HepG2 (cell line): ENCODE measurements at regions not wholly inside any gene's neighbourhood (a gene's known extent, or its start where the extent isn't known, plus 50 kb on each side); places are given as distances from the start of the nearest gene placed in this dataset.

Experiments
- ATAC-seq: fragments of 200-7000 bp; cut with Tn5 transposase; 3 replicates; pipeline ENCODE4 v1.9.1; 2020; ENCODE audit warnings: mild to moderate bottlenecking, moderate library complexity
- BruUV-seq: library from RNA; stranded (reverse); fragments of 400-500 nt; replicated peaks from 2 replicates; lab custom pipeline; 2021; lab: Mats Ljungman, UMichigan
- CTCF ChIA-PET: fragments of 300-600 bp; formaldehyde crosslinking; extraction: SDS; loops from one replicate; lab custom pipeline; 2021; ENCODE audit warnings: low total read pairs, inconsistent platforms, low intra/inter-chr PET ratio; lab: Yijun Ruan, JAX
- POLR2A ChIA-PET: fragments of 350-600 bp; sonication (Branson Sonifier 250); formaldehyde crosslinking; loops from one replicate; lab custom pipeline; 2020; ENCODE audit warnings: antibody characterized with exemption, inconsistent platforms; lab: Yijun Ruan, JAX
- DNase-seq: peaks from one replicate; pipeline ENCODE4 v3.0.0-alpha.2; 2015; ENCODE audit warnings: low spot score
- FAIRE-seq: peaks from 3 replicates; lab custom pipeline; 2011; peaks lifted over from hg19 to GRCh38; lab: Jason Lieb, UNC
- H2AFZ ChIP-seq: one replicate; pipeline ENCODE4 v1.6.1; 2011; ENCODE audit warnings: low read length, inconsistent platforms
- H3K27ac ChIP-seq: fragments of 300-600 bp; 3 replicates; pipeline ENCODE4 v1.8.0; 2011; ENCODE audit warnings: mixed run types, mild to moderate bottlenecking, mixed read lengths, low read length, inconsistent platforms; ENCODE audit not compliant: insufficient read depth; ENCODE audit errors: extremely low read length
- H3K27me3 ChIP-seq, 2 experiments: fragments of 200-600 bp in 1 of 2; 2 replicates in 1 of 2; 3 replicates in 1 of 2; pipeline versions ENCODE4 v1.6.0 to v1.8.0; 2011; ENCODE audit warnings: low read length in 2 of 2, mild to moderate bottlenecking in 2 of 2, moderate library complexity in 2 of 2, inconsistent platforms in 1 of 2; ENCODE audit not compliant: insufficient read depth in 2 of 2, control insufficient read depth in 1 of 2
- H3K36me3 ChIP-seq, 2 experiments: fragments of 200-600 bp in 1 of 2; replicated peaks in 1 of 2; 2 replicates in 1 of 2; 3 replicates in 1 of 2; pipeline versions ENCODE4 v1.5.1 to v1.8.0; 2011; ENCODE audit warnings: low read length in 2 of 2, inconsistent platforms in 1 of 2; ENCODE audit not compliant: insufficient read depth in 2 of 2, control insufficient read depth in 1 of 2
- H3K4me1 ChIP-seq: 2 replicates; pipeline ENCODE4 v1.5.1; 2012; ENCODE audit warnings: low read length, inconsistent platforms; ENCODE audit not compliant: insufficient read depth
- H3K4me2 ChIP-seq: 2 replicates; pipeline ENCODE4 v1.6.0; 2011; ENCODE audit warnings: low read depth, low read length, inconsistent platforms
- H3K4me3 ChIP-seq, 3 experiments: fragments of 200-600 bp in 1 of 3; sonication (generic), shearing (Covaris generic) in 1 of 3; replicated peaks in 1 of 3; 2 replicates each; pipeline ENCODE4 v1.5.1; 2011 to 2016; ENCODE audit warnings: low read length in 3 of 3, inconsistent platforms in 2 of 3, low read depth in 2 of 3, mild to moderate bottlenecking in 2 of 3, control low read depth in 1 of 3, mixed read lengths in 1 of 3; ENCODE audit not compliant: insufficient read depth in 1 of 3
- H3K79me2 ChIP-seq: one replicate; pipeline ENCODE4 v1.6.1; 2011; ENCODE audit warnings: low read length, inconsistent platforms; ENCODE audit not compliant: insufficient read depth
- H3K9ac ChIP-seq: 2 replicates; pipeline ENCODE4 v1.6.0; 2011; ENCODE audit warnings: mild to moderate bottlenecking, low read depth, low read length, inconsistent platforms; ENCODE audit not compliant: insufficient read depth
- H3K9me3 ChIP-seq: 2 replicates; pipeline ENCODE4 v1.5.1; 2012; ENCODE audit warnings: mild to moderate bottlenecking, low read length
- H4K20me1 ChIP-seq: 2 replicates; pipeline ENCODE4 v1.6.0; 2011; ENCODE audit warnings: inconsistent platforms, mild to moderate bottlenecking, low read length, moderate library complexity; ENCODE audit not compliant: insufficient read depth
- FOSL2 ChIP-seq: sonication (generic); formaldehyde crosslinking; IDR thresholded peaks from 2 replicates; pipeline ENCODE4 v1.4.0; 2020; ENCODE audit warnings: missing genetic modification reagents
- FOXA3 ChIP-seq: IDR thresholded peaks from 2 replicates; pipeline ENCODE4 v1.6.1; 2016; ENCODE audit warnings: missing genetic modification reagents, missing compliant biosample characterization
- POGZ ChIP-seq: sonication (generic); formaldehyde crosslinking; IDR thresholded peaks from 2 replicates; pipeline ENCODE4 v1.4.0; 2020; ENCODE audit warnings: mild to moderate bottlenecking, missing genetic modification reagents
- ZFP41 ChIP-seq: sonication (generic); formaldehyde crosslinking; IDR thresholded peaks from 2 replicates; pipeline ENCODE4 v1.4.0; 2020; ENCODE audit warnings: mild to moderate bottlenecking, missing genetic modification reagents, borderline replicate concordance
- ZNF121 ChIP-seq: sonication (generic); formaldehyde crosslinking; IDR thresholded peaks from 2 replicates; pipeline ENCODE4 v1.5.0; 2020; ENCODE audit warnings: mild to moderate bottlenecking, missing genetic modification reagents
- ZNF263 ChIP-seq: sonication (generic); formaldehyde crosslinking; IDR thresholded peaks from 2 replicates; pipeline ENCODE4 v1.4.0; 2020; ENCODE audit warnings: missing genetic modification reagents
- ZNF335 ChIP-seq: sonication (generic); formaldehyde crosslinking; IDR thresholded peaks from 2 replicates; pipeline ENCODE4 v1.4.0; 2020; ENCODE audit warnings: missing genetic modification reagents
- WGBS: methylation state at CpG from one replicate; pipeline ENCODE4 v1.1.6; 2017; ENCODE audit warnings: low lambda C conversion rate; 5-methylcytosine and 5-hydroxymethylcytosine counted together
- in situ Hi-C: cut with HindIII; loops from 2 replicates; pipeline ENCODE4 v1.10.0; 2017; ENCODE audit warnings: low pct_unique_long_range_greater_than_20kb; ENCODE audit not compliant: extremely low pct_ligation_motif_present
- intact Hi-C: fragments of 100-400 bp; cut with micrococcal nuclease; formaldehyde crosslinking; loops from one replicate; pipeline ENCODE4 v1.10.0; 2022; ENCODE audit not compliant: unreplicated experiment
- TF ChIP-seq, protein P1 (sequence below): sonication (generic); formaldehyde crosslinking; IDR thresholded peaks from 2 replicates; pipeline ENCODE4 v1.4.0; 2020; ENCODE audit warnings: missing genetic modification reagents
- TF ChIP-seq, protein P2 (sequence below): IDR thresholded peaks from 2 replicates; pipeline ENCODE4 v1.6.1; 2012; ENCODE audit warnings: inconsistent platforms
- TF ChIP-seq, protein P3 (sequence below): sonication (generic); formaldehyde crosslinking; IDR thresholded peaks from 2 replicates; pipeline ENCODE4 v1.4.0; 2020; ENCODE audit warnings: missing genetic modification reagents, borderline replicate concordance
- TF ChIP-seq, protein P4 (sequence below): sonication (generic); formaldehyde crosslinking; IDR thresholded peaks from 2 replicates; pipeline ENCODE4 v1.5.0; 2020; ENCODE audit warnings: mild to moderate bottlenecking, missing genetic modification reagents, borderline replicate concordance

GRCh38 chr7:3172768-3173280 lies 128.2 kb upstream of the SDK1 start (continued):
- TF ChIP-seq, protein P1, sequence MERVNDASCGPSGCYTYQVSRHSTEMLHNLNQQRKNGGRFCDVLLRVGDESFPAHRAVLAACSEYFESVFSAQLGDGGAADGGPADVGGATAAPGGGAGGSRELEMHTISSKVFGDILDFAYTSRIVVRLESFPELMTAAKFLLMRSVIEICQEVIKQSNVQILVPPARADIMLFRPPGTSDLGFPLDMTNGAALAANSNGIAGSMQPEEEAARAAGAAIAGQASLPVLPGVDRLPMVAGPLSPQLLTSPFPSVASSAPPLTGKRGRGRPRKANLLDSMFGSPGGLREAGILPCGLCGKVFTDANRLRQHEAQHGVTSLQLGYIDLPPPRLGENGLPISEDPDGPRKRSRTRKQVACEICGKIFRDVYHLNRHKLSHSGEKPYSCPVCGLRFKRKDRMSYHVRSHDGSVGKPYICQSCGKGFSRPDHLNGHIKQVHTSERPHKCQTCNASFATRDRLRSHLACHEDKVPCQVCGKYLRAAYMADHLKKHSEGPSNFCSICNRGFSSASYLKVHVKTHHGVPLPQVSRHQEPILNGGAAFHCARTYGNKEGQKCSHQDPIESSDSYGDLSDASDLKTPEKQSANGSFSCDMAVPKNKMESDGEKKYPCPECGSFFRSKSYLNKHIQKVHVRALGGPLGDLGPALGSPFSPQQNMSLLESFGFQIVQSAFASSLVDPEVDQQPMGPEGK (CRISPR knock-in tag), result 0 out of 2 replicates have a peak, but pooled peaks have one; percentile 9
- TF ChIP-seq FOSL2 (CRISPR knock-in tag) (peak; percentile 23; the same call in 1 of the 2 replicates), FOXA3 (CRISPR knock-in tag) (peak; percentile 61)

DNA sequence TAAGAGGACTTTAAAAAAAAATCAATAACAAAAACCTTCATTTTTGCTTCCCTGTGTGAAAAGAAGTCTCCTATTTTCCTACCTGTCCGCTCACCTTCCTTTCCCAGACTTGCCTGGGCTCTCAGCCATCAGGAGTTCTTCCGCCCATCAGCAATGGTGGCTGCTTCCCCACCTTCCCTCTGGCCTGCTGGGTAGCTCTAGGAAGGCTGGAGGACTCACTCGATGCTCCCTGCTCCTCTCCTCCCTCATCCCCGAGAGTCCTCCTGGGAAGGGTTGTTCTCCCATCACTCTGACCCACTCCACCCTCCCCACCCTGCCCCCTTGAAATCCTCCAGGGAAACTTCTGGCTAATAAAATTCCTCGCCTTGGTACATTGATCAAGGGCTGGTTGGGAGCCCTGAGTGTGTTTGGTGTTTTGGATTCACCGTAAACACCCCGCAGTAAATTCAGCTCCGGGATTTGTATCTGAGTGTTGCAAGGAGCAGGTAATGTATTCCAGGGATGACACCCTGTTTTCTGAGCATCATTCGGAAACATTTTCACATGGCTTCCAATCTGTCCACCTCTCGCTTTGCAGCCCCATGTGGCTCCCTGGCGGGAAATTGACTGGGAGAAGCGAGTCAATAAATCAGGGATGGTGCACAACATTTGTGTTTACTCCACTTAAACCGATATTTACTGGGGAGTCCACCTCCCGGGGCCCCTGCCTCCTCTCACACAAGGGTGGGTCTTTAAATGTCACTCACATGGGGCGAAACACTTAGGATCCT lies 126.4 kb upstream of the SDK1 start:
- H3K27me3 ChIP-seq, result no peaks in the 10 kb centered on the region
- in situ Hi-C loops (no loop called here), intact Hi-C loops (no loop called here)
- no peak overlapping the region for H3K27ac ChIP-seq
- H3K4me1 ChIP-seq, result peaks cover 41% of the 10 kb centered on the region
- no peaks in the 10 kb centered on the region for H3K9me3 ChIP-seq
- H3K4me2 ChIP-seq, result no peak overlapping the region
- ATAC-seq (no peak), DNase-seq (no peak), FAIRE-seq (no peak)
- no peaks in the 10 kb centered on the region for H4K20me1 ChIP-seq
- POLR2A ChIA-PET, result no interaction called here
- CTCF ChIA-PET, result no interaction called here
- WGBS, result 81% methylated on average over 15 of the region's 15 CpGs
- H2AFZ ChIP-seq, result no peak overlapping the region
- no peak overlapping the region for H3K9ac ChIP-seq
- no peak overlapping the region for H3K4me3 ChIP-seq
- H3K36me3 ChIP-seq, result no peaks in the 10 kb centered on the region
- H3K79me2 ChIP-seq, result no peaks in the 10 kb centered on the region
- no TSS peak for BruUV-seq
- TF ChIP-seq ZFP41 (CRISPR knock-in tag), result no peak
- no peak for TF ChIP-seq ZNF121 (CRISPR knock-in tag)
- peak; percentile 74; the same call in 1 of the 2 replicates for TF ChIP-seq ZNF263 (CRISPR knock-in tag)
- TF ChIP-seq POGZ (CRISPR knock-in tag), result no peak
- no peak for TF ChIP-seq ZNF335 (CRISPR knock-in tag)
- TF ChIP-seq, protein P2, sequence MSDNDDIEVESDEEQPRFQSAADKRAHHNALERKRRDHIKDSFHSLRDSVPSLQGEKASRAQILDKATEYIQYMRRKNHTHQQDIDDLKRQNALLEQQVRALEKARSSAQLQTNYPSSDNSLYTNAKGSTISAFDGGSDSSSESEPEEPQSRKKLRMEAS, result no peak
- TF ChIP-seq, protein P3, sequence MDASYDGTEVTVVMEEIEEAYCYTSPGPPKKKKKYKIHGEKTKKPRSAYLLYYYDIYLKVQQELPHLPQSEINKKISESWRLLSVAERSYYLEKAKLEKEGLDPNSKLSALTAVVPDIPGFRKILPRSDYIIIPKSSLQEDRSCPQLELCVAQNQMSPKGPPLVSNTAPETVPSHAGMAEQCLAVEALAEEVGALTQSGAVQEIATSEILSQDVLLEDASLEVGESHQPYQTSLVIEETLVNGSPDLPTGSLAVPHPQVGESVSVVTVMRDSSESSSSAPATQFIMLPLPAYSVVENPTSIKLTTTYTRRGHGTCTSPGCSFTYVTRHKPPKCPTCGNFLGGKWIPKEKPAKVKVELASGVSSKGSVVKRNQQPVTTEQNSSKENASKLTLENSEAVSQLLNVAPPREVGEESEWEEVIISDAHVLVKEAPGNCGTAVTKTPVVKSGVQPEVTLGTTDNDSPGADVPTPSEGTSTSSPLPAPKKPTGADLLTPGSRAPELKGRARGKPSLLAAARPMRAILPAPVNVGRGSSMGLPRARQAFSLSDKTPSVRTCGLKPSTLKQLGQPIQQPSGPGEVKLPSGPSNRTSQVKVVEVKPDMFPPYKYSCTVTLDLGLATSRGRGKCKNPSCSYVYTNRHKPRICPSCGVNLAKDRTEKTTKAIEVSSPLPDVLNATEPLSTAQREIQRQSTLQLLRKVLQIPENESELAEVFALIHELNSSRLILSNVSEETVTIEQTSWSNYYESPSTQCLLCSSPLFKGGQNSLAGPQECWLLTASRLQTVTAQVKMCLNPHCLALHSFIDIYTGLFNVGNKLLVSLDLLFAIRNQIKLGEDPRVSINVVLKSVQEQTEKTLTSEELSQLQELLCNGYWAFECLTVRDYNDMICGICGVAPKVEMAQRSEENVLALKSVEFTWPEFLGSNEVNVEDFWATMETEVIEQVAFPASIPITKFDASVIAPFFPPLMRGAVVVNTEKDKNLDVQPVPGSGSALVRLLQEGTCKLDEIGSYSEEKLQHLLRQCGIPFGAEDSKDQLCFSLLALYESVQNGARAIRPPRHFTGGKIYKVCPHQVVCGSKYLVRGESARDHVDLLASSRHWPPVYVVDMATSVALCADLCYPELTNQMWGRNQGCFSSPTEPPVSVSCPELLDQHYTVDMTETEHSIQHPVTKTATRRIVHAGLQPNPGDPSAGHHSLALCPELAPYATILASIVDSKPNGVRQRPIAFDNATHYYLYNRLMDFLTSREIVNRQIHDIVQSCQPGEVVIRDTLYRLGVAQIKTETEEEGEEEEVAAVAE (CRISPR knock-in tag), result no peak
- TF ChIP-seq, protein P4, sequence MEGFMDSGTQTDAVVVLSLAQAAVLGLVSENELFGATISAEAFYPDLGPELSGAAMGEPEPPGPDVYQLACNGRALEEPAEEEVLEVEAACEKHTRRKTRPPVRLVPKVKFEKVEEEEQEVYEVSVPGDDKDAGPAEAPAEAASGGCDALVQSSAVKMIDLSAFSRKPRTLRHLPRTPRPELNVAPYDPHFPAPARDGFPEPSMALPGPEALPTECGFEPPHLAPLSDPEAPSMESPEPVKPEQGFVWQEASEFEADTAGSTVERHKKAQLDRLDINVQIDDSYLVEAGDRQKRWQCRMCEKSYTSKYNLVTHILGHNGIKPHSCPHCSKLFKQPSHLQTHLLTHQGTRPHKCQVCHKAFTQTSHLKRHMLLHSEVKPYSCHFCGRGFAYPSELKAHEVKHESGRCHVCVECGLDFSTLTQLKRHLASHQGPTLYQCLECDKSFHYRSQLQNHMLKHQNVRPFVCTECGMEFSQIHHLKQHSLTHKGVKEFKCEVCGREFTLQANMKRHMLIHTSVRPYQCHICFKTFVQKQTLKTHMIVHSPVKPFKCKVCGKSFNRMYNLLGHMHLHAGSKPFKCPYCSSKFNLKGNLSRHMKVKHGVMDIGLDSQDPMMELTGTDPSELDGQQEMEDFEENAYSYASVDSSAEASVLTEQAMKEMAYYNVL (CRISPR knock-in tag), result no peak
